ENCODE measurements at regions not wholly inside any gene's neighbourhood (a gene's known extent, or its start where the extent isn't known, plus 50 kb on each side); places are given as distances from the start of the nearest gene placed in this dataset.
"Not testable (repeated sequence)": the region's sequence is repeated elsewhere in the genome, so short reads cannot be mapped to it uniquely, and the experiment has no call there.

DNA sequence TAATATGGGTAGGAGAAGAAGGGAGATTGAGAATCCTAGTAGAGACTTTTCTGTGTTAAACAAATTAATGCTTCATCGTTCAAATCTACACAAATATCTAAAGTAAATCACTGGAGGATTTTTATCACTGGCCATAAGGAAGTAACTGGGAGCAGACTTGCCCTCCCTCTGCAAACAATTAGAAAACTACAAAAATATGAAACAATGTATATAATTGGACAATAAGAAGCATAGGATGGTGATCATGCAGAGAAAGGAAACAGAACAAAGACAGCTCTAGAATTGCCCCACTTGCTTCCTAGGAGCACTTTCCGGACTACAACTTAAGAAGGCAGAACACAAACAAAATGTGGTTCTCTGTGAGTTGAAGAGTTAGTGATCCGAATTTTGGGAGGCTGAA lies 452.7 kb upstream of the KLHL29 start:
- in situ Hi-C loops (cut with HindIII; ENCODE audit: low sequenced_read_pairs): no loop called here
- no peak for DNase-seq (ENCODE audit: low spot score)

DNA sequence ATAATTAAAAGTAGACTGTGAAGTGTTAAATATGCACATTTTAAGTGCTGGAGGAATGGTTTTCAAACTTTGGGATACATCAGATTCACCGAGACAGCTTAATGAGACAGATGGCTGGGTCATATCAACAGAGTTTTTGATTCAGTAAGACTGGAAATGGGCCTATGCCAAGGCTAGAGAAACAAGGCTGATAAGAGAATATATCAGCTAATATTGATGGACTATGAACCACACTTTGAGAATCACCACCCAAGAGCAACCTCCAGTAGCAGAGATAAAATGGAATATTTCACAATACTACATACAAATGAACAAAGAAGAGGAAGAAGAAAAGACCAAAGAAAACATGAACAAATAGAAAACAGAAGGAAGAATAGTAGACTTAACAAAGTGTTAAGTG lies 450.2 kb upstream of the KLHL29 start:
- in situ Hi-C loops (cut with HindIII; ENCODE audit: low sequenced_read_pairs): no loop called here
- DNase-seq (ENCODE audit: low spot score): no peak

DNA sequence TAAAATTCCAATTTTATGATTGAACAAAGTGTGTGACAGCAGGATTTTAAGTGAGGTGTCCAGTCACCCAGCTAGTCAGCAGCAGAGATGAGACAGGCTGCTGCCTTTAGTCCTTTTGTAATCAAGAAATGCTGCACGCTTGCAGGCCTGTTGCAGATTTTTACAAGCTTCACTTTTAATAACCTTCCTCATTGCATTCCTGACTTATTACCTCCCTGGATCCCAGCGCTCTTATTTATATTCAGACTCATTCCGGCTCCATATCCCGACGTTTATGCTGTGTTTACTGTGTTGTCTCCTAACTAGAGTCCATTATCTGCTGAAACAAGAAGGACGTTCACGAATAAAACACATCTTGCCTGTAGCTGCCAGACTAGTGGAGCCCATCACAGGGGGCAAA lies 442.5 kb upstream of the KLHL29 start:
- in situ Hi-C loops (cut with HindIII; ENCODE audit: low sequenced_read_pairs): no loop called here

GRCh38 chr2:22944143-22944542 lies 440.8 kb upstream of the KLHL29 start:
- in situ Hi-C loops (cut with HindIII; ENCODE audit: low sequenced_read_pairs): no loop called here
- DNase-seq (ENCODE audit: low spot score): no peak

More for the DNA sequence above, 442.5 kb upstream of the KLHL29 start:
- no peak for DNase-seq (ENCODE audit: low spot score)

DNA sequence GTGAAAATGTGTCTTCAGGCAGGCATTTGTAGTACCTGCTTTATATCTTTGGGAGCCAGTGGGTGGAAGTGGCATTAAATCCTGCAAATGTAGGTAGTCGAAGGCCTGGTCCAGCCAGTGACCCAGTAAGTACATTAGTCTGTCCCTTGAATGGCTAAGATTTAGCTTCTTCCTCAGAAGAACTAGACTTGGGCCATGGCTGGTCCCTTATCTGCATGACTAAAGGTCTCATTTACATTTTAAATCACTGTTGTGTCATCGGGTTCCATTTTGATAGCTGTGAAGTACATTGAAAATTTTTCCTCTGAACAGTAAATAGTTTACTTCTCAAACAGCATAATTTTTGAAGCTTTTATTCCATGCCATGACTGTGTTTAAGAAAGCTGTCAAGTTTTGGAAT lies 438.4 kb upstream of the KLHL29 start:
- in situ Hi-C loops (cut with HindIII; ENCODE audit: low sequenced_read_pairs): no loop called here
- no peak for DNase-seq (ENCODE audit: low spot score)

- DNase-seq (ENCODE audit: low spot score): no peak
- in situ Hi-C loops (cut with HindIII; ENCODE audit: low sequenced_read_pairs): no loop called here
These were observed 437.2 kb upstream of the KLHL29 start for GRCh38 chr2:22947741-22948140.

GRCh38 chr2:22950431-22950830 lies 434.5 kb upstream of the KLHL29 start:
- DNase-seq (ENCODE audit: low spot score): no peak
- in situ Hi-C loops (cut with HindIII; ENCODE audit: low sequenced_read_pairs): no loop called here

DNA sequence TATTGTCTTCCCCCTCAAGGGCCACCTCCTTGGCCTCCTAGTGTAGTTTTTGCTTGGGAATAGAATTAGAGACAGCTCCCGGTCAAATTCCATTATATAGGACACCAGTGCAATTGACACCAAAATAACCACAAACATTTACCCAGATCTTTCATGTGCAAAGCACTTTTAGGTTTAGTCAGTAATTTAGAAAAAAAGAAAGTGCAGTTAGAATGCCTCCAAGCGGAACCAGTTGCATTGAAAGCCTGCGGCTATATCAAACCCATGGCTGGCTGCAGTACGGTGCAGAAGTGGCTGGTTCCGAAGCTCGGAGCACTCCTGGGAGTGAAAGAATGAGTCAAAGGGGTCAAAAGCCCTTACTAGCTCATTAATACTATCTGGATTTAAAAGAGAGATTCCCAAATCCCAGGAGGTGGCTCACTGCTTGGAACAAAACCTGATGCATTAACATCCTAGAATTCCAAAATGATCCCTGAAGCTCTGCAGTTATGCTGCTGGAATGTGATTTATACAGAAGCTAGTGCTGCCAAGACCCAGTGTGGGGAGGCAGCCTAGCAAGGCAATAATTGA lies 432.2 kb upstream of the KLHL29 start:
- in situ Hi-C loops (cut with HindIII; ENCODE audit: low sequenced_read_pairs): no loop called here
- DNase-seq (ENCODE audit: low spot score): no peak

GRCh38 chr2:22957446-22957845 lies 427.5 kb upstream of the KLHL29 start:
- in situ Hi-C loops (cut with HindIII; ENCODE audit: low sequenced_read_pairs): no loop called here
- DNase-seq (ENCODE audit: low spot score): no peak

- in situ Hi-C loops (cut with HindIII; ENCODE audit: low sequenced_read_pairs): no loop called here
- no peak for DNase-seq (ENCODE audit: low spot score)
These were observed 426.7 kb upstream of the KLHL29 start for GRCh38 chr2:22958308-22958707.

DNA sequence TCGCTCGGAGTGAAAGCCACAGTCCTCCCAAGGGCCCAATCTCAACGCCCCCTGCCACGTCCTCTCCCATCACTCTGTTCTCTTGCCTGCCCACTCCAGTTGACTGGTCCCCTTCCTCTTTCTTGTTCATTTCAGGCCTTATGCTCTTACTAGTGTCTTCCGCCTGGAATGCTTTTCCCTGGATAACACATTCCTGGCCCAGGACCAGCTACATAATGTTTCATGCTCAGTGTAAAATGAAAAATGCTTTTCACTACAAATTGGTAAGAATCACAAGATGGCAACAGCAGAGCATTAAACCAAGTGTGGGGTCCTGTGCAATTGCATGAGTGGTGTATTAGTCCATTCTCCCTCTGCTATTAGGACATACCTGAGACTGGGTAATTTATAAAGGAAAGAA lies 417.2 kb upstream of the KLHL29 start:
- no peak for DNase-seq (ENCODE audit: low spot score)
- in situ Hi-C loops (cut with HindIII; ENCODE audit: low sequenced_read_pairs): no loop called here

DNA sequence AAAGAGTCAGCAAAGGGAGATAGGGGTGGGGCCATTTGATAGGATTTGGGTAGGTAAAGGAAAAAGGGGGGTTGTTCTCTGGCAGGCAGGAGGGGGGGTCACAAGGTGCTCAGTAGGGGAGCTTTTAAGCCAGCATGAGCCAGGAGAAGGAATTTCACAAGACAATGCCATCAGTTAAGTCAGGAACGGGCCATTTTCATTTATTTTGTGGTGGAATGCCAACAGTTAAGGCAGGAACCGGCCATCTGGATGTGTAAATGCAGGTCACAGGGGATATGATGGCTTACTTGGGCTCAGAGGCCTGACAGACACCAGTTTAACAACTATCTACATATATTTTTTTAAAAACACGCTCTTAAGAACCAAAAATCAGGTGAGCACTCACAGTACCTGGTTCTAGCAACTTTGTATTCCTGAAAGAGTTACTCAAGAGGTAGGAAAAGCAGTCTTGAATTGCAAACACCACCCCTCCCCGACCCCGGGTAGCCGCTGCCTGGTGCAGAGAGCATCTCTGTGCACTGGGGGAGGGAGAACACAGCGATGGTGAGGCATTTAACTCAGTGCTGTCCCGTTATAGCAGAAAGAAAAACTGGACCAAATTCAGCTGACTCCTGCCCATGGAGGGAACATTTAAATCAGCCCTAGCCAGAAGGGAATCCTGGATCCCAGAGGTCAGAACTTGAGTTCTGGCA lies 414.5 kb upstream of the KLHL29 start:
- in situ Hi-C loops (cut with HindIII; ENCODE audit: low sequenced_read_pairs): no loop called here
- no peak for DNase-seq (ENCODE audit: low spot score)

DNA sequence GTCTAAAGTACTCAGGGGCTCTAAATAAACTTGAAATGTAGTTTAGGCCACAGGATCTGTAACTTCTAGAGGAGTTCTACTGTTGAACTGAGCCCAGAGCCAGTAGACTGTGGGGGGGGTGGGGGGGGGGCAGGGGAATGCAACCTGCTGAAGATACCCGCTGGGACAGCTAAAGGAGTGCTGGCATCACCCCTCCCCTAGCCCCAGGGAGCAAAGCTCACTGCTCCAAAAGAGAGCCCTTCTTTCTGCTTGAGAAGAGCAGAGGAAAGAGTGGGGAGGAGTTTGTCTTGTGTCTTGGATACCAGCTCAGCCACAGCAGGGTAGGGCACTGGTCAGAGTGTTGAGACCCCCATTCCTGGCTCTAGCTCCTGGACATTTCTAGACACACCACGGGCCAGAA lies 414.0 kb upstream of the KLHL29 start:
- no peak for DNase-seq (ENCODE audit: low spot score)
- in situ Hi-C loops (cut with HindIII; ENCODE audit: low sequenced_read_pairs): no loop called here

- no peak for DNase-seq (ENCODE audit: low spot score)
- in situ Hi-C loops (cut with HindIII; ENCODE audit: low sequenced_read_pairs): no loop called here
These were observed 403.2 kb upstream of the KLHL29 start for GRCh38 chr2:22981785-22982184.

DNA sequence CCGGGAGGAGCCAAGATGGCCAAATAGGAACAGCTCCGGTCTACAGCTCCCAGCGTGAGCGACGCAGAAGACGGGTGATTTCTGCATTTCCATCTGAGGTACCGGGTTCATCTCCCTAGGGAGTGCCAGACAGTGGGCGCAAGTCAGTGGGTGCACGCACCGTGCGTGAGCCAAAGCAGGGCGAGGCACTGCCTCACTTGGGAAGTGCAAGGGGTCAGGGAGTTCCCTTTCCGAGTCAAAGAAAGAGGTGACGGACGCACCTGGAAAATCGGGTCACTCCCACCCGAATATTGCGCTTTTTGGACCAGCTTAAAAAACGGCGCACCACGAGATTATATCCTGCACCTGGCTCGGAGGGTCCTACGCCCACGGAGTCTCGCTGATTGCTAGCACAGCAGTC lies 400.8 kb upstream of the KLHL29 start:
- DNase-seq (ENCODE audit: low spot score); in situ Hi-C loops (cut with HindIII; ENCODE audit: low sequenced_read_pairs): not testable (repeated sequence)

DNA sequence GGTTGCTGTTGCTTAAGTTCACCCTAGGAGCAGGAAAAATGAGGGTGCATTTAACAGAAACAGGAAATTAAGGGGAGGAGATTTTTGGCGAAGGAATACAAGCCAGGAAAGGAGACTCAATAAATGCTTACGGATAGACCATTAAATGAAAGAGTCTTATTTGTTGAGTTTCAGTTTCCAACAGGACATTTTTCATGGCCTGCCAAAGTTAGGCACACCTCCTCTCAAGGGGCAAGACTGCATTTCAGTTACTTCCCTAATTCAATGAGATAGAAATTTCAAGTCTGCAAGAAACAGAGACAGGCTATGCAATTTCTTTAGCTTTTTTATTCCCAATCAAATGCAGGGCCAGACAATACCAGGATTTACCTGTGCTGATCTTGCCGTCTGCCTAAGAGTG lies 394.7 kb upstream of the KLHL29 start:
- in situ Hi-C loops (cut with HindIII; ENCODE audit: low sequenced_read_pairs): no loop called here
- no peak for DNase-seq (ENCODE audit: low spot score)

GRCh38 chr2:22991844-22992243 lies 393.1 kb upstream of the KLHL29 start:
- in situ Hi-C loops (cut with HindIII; ENCODE audit: low sequenced_read_pairs): no loop called here
- DNase-seq (ENCODE audit: low spot score): no peak

DNA sequence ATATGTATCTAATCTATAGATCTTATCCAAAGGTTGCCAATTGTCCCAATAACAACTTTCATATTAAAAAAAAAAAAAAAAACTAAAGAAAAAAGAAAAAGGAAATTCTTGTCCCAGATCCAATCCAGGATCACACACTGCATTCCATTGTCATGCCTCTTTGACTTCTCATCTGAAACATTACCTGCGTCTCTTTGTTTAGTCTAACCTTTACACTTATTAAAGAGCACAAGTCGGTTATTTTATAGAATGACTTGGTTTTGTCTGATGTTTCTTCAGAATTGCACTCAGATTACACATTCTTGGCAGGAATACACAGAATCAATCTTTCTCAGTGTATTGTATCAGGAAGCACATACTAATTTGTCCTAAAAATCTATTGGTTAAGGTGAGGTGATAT lies 392.5 kb upstream of the KLHL29 start:
- DNase-seq (ENCODE audit: low spot score): no peak
- in situ Hi-C loops (cut with HindIII; ENCODE audit: low sequenced_read_pairs): no loop called here

- in situ Hi-C loops (cut with HindIII; ENCODE audit: low sequenced_read_pairs): no loop called here
- DNase-seq (ENCODE audit: low spot score): peak; percentile 7
These were observed 391.7 kb upstream of the KLHL29 start for GRCh38 chr2:22993250-22993649.

- no peak for DNase-seq (ENCODE audit: low spot score)
- in situ Hi-C loops (cut with HindIII; ENCODE audit: low sequenced_read_pairs): no loop called here
These were observed 389.4 kb upstream of the KLHL29 start for GRCh38 chr2:22995576-22995975.

- DNase-seq (ENCODE audit: low spot score): no peak
- in situ Hi-C loops (cut with HindIII; ENCODE audit: low sequenced_read_pairs): no loop called here
These were observed 388.1 kb upstream of the KLHL29 start for GRCh38 chr2:22996911-22997310.
